Activated naive CD8-positive, alpha-beta T cell treated with anti-CD3 and anti-CD28 coated beads for 36 hours (primary cell): ENCODE measurements at regions not wholly inside any gene's neighbourhood (a gene's known extent, or its start where the extent isn't known, plus 50 kb on each side); places are given as distances from the start of the nearest gene placed in this dataset.
"Not testable (repeated sequence)": the region's sequence is repeated elsewhere in the genome, so short reads cannot be mapped to it uniquely, and the experiment has no call there.

Experiments
- DNase-seq: peaks from one replicate; pipeline ENCODE4 v3.0.0; 2021
- H3K27ac Mint-ChIP-seq: one replicate; pipeline ENCODE4 v1.8.0; 2022; ENCODE audit warnings: mild to moderate bottlenecking, moderate library complexity, mixed read lengths
- H3K27me3 Mint-ChIP-seq: one replicate; pipeline ENCODE4 v1.8.0; 2022; ENCODE audit warnings: mild to moderate bottlenecking, mixed read lengths
- H3K36me3 Mint-ChIP-seq: one replicate; pipeline ENCODE4 v1.8.0; 2021; ENCODE audit warnings: mild to moderate bottlenecking, mixed read lengths
- H3K4me1 Mint-ChIP-seq: one replicate; pipeline ENCODE4 v1.8.0; 2021; ENCODE audit warnings: mixed read lengths
- H3K4me3 Mint-ChIP-seq: one replicate; pipeline ENCODE4 v1.8.0; 2022; ENCODE audit warnings: mild to moderate bottlenecking, moderate library complexity, mixed read lengths
- H3K9me3 Mint-ChIP-seq: one replicate; pipeline ENCODE4 v1.8.0; 2022; ENCODE audit warnings: mixed read lengths

DNA sequence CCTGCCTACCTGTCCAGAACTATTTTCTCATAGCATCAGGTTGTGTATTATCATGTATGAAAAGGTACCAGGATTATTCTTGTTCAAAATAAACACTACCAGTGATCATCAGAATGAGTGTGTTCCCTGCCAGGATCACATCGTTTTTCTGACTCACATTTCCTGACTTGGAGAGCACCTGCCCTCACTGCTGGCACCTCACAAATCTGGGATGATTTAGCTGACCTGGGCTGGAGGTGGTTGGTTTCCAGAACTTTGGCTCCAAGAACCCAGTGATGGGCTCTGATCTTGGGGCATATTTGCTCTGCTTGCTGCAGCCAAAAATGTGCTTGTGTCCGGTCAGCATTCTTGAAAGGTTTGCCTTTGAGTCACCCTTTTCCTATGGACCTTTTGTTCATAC lies 836.3 kb upstream of the ACVR2A start:
- Mint-ChIP-seq H3K4me3 (no peak overlapping the region), H3K27me3 (no peaks in the 10 kb centered on the region)

DNA sequence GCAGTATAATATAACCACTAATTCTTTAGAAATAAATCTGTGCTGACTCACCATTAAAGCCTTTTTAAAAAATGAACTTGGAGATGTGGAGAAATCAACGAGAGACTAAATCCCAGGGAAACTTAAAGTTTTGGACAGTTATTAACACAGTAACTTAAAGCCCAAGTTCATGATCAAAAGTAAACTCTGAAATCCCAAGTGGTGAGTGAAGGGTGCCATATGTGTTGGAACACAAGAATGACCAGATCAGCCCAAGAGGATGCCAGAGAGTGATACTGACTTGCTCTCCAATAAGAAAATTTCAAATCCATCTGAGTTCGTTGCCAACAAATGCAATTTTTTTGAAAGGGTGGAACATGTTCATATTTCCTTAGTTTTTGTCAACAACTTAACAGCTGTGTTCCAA lies 838.1 kb upstream of the ACVR2A start:
- Mint-ChIP-seq H3K27ac (no peak overlapping the region), H3K9me3 (no peaks in the 10 kb centered on the region), H3K4me1 (no peaks in the 10 kb centered on the region), H3K27me3 (no peaks in the 10 kb centered on the region), H3K4me3 (no peak overlapping the region), H3K36me3 (no peaks in the 10 kb centered on the region)
- DNase-seq: no peak

More for the DNA sequence above, 836.3 kb upstream of the ACVR2A start:
- no peaks in the 10 kb centered on the region for H3K9me3 Mint-ChIP-seq
- no peak overlapping the region for H3K27ac Mint-ChIP-seq
- no peaks in the 10 kb centered on the region for H3K36me3 Mint-ChIP-seq
- DNase-seq: no peak
- H3K4me1 Mint-ChIP-seq: no peaks in the 10 kb centered on the region

DNA sequence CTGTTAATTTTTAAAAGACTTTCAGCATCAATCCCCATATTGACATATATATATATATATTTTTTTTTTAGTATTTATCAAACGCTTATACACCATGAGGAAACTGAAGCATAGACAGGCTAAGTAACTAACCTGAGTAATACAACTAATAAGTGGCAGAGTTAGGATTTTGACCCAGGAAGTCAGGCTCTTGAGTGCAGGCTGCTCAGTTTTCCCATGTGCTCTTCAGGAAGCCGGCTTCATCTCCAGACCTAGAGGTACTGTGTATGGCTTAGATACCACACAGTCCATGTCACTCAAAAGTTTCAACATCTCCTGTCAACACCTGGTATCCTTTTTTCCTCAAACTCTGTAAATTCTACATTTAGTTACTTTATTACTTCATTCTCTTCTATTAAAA lies 841.7 kb upstream of the ACVR2A start:
- no peak for DNase-seq
- Mint-ChIP-seq H3K27ac (no peak overlapping the region), H3K4me3 (no peak overlapping the region), H3K9me3 (no peaks in the 10 kb centered on the region), H3K27me3 (no peaks in the 10 kb centered on the region), H3K4me1 (no peaks in the 10 kb centered on the region), H3K36me3 (no peaks in the 10 kb centered on the region)

DNA sequence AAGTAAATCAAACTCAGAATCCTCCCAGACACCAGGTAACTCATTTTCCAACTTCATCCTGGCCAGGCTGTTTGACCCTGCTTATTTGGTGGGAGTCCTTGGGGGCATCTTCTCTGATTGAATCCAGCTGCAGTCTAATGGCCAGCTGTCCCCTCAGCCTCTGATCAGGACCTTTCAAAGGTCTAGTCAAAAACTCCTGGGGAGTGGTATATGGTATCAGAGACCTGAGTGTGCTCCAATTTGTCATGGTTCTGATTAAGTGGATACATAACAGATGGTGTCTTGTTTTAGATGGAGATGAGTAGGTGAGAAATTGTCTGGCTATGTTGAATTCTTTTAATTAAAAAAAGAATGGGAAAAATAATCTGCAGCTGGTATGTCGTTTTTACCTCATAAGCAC lies 842.6 kb upstream of the ACVR2A start:
- Mint-ChIP-seq H3K9me3 (no peaks in the 10 kb centered on the region), H3K27ac (no peak overlapping the region), H3K27me3 (no peaks in the 10 kb centered on the region), H3K4me1 (no peaks in the 10 kb centered on the region), H3K4me3 (no peak overlapping the region), H3K36me3 (no peaks in the 10 kb centered on the region)
- no peak for DNase-seq

DNA sequence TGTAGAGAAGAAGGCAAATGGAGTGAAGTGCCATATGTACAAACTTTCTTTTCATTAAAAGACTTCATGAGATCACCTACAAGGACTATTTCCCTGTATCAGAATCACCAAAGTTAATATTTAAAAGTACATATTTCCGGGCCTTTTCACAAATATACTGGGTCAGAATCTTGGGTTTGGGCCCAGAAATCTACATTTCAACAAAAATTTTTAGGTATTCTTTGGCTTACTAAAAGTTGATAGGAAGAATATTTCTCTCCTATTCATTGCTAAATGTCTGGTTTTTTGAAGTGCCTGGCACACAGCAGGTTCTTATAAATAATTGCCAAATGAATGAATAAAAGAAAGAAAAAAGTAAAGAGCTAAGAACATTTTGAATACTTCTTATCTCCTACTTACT lies 843.8 kb upstream of the ACVR2A start:
- Mint-ChIP-seq H3K9me3 (no peaks in the 10 kb centered on the region), H3K27me3 (no peaks in the 10 kb centered on the region), H3K4me1 (no peaks in the 10 kb centered on the region), H3K4me3 (no peak overlapping the region), H3K27ac (no peak overlapping the region), H3K36me3 (no peaks in the 10 kb centered on the region)
- DNase-seq: no peak

DNA sequence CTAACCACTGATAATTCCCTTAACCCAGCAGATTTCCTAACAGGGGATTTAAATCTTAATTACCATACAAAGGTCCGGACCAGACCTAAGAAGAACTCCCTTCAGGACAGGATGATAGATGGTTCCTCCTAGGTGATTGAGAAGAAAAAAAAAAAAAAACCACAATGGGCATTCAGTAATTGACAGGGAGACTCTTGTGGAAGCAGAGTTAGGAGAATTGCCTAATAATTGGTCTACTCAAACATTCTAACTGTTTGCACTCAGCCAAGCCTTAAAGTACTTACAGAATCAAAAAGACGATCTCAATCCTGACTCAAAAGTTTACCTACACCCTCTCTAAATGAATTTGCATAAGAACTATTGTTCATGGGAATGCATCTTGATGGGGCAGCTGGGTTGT lies 844.7 kb upstream of the ACVR2A start:
- H3K27ac Mint-ChIP-seq, H3K4me1 Mint-ChIP-seq, H3K36me3 Mint-ChIP-seq, H3K9me3 Mint-ChIP-seq, DNase-seq, H3K4me3 Mint-ChIP-seq, H3K27me3 Mint-ChIP-seq: not testable (repeated sequence)

DNA sequence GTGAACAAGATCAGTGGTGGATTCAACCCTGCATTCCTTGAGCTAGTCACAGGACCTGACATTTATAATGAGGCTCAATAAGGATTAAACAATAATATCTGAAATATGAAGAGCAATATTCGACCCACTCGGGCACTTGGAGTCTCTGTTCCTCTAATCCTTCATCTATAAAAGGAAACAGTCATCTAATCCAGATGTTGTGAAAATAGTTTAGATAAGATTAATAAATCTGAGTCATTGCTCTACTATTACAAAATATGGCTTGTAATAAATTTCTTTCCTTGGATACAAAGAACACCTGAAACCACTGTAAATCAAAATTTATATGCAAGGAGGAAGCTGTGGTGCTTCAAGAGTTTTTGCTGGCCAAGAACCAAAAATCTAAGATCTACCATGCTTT lies 846.9 kb upstream of the ACVR2A start:
- Mint-ChIP-seq H3K9me3 (no peaks in the 10 kb centered on the region), H3K4me3 (no peak overlapping the region), H3K27me3 (no peaks in the 10 kb centered on the region), H3K27ac (no peak overlapping the region), H3K4me1 (no peaks in the 10 kb centered on the region), H3K36me3 (no peaks in the 10 kb centered on the region)
- no peak for DNase-seq

DNA sequence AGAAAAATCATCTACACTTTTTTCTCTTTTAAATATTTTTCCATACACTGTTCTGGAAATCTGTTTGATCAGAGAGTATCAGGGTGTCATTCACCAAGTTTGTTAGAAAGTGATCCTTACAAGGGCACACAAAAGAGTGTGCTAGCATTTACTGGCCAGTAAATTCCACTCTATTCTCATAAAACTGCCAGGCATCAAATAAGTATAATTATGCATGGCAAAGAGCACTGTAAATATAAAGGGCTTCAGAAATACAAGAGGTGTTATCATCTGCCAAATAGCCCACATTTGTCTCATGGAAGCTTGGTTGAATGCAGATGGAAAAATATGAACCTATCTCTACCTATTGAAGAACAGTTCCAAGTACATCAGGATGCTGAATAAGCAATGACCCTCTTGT lies 847.3 kb upstream of the ACVR2A start:
- Mint-ChIP-seq H3K9me3 (no peaks in the 10 kb centered on the region), H3K27me3 (no peaks in the 10 kb centered on the region), H3K36me3 (no peaks in the 10 kb centered on the region), H3K4me3 (no peak overlapping the region), H3K4me1 (no peaks in the 10 kb centered on the region), H3K27ac (no peak overlapping the region)
- DNase-seq: no peak

DNA sequence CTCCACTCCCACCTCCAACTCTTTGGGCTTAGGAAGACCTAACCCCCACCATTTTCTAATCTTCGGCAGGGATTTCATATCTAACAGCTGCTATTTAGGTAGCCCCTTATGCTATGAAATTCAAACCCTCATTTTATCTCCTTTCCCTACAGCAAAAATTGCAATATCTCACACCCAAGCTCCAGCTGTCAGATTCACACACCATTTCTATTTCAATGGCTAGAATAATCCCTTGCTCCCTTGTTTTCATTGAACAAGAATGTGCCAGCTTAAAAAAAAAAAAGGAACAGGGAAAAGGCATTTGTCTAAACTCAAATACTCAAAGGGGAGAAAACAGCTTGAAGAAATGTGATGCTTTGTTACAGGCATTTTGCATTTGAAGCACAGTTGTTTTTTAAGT lies 850.6 kb upstream of the ACVR2A start:
- no peak for DNase-seq
- Mint-ChIP-seq H3K4me3 (no peak overlapping the region), H3K36me3 (no peaks in the 10 kb centered on the region), H3K27ac (no peak overlapping the region), H3K9me3 (no peaks in the 10 kb centered on the region), H3K4me1 (no peaks in the 10 kb centered on the region), H3K27me3 (peaks cover 5% of the 10 kb centered on the region)

DNA sequence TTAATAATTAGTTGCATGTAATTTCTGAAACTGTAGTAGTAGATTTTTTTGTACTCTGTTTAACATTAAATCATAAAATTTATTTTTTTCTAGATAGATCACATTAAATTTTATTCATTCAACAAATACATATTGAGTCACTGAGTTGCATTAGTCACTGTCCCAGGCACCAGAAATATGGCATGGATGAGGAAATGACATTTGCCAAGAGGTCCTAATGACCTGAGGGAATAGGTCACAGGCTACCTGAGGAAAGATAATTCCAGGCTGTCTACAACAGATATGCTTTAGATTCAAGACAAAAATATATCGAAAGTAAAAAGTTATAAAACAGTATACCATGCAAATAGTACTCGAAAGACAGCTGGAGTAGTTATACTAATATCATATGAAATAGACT lies 852.4 kb upstream of the ACVR2A start:
- Mint-ChIP-seq H3K9me3 (no peaks in the 10 kb centered on the region), H3K27ac (no peak overlapping the region), H3K36me3 (no peaks in the 10 kb centered on the region), H3K4me3 (no peak overlapping the region), H3K27me3 (peaks cover 8% of the 10 kb centered on the region), H3K4me1 (no peaks in the 10 kb centered on the region)
- no peak for DNase-seq

DNA sequence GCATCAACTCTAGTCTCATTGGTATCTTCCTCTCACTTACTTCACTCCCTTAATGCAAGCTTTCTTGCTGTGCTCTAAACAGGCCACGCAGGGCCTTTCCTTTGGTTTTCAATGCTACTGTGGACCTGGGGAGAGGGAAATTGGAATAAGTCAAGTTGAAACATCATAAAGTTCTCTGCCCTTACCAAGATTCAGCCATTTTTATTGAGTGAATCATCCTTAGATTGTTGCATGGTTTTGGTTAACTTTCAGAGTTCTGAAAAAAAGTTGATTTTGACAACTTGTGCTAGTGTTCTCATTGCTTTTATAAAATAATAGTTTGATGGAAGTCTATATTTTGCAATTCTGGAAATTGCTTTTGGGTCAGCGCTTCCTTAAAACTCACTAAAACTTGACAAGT lies 852.8 kb upstream of the ACVR2A start:
- no peaks in the 10 kb centered on the region for H3K9me3 Mint-ChIP-seq
- peaks cover 8% of the 10 kb centered on the region for H3K27me3 Mint-ChIP-seq
- no peak overlapping the region for H3K27ac Mint-ChIP-seq
- H3K4me1 Mint-ChIP-seq: no peaks in the 10 kb centered on the region
- H3K4me3 Mint-ChIP-seq: no peak overlapping the region
- no peaks in the 10 kb centered on the region for H3K36me3 Mint-ChIP-seq
- DNase-seq: no peak

DNA sequence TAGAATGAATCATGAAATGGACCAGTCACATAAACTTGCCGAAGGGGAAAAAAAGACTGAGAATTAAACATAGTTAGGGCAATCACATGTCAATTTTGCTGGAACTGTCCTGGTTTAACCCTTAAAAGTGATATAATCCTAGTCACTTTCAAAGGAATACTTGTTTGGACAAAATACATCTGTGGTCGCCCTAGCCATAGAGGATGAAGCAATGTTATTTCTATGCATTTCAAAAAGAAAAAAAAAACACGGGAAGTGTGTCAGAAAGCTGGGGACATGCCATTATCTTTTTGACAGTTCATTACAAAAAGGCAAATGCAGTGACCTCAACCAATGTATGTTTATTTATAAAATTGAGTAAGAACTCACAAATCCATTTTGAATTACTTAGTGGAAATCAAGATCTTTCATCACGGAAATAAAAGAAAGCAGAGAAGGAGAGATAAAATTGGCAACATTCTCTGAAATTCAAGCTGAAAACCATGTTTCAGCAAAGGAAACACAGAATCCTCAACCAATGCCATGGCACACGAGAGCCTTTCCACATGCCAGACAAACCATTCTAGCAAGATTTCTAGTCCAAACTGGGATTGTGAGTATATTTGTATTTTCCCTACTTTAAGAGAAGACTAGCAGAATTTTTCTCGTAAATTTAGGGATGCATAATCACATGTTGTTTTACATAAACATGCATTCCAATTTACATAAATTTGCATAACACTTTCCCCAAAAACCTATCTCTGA lies 854.3 kb upstream of the ACVR2A start:
- no peaks in the 10 kb centered on the region for H3K36me3 Mint-ChIP-seq
- H3K27me3 Mint-ChIP-seq: peaks cover 8% of the 10 kb centered on the region
- H3K27ac Mint-ChIP-seq: no peak overlapping the region
- no peak overlapping the region for H3K4me3 Mint-ChIP-seq
- H3K9me3 Mint-ChIP-seq: no peaks in the 10 kb centered on the region
- DNase-seq: no peak
- H3K4me1 Mint-ChIP-seq: no peaks in the 10 kb centered on the region

DNA sequence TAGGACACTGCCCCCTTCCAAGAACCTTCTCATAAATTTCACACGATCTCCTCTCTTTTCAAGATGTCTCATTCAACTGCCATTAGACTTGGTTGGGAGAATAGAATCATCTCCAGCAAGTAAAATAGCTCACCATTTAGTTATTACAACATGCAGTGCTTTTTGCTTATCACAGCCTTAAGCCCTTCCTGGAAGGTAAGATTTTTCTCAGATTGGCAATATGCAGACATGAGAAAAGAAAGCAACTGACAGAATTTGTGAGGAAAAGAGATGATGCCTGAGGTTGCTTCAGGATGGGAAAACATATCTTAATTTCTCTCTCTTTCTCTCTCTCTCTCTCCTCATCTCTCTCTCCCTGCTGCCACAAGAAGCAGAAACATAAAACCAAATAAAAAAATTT lies 855.1 kb upstream of the ACVR2A start:
- Mint-ChIP-seq H3K9me3 (no peaks in the 10 kb centered on the region), H3K4me3 (no peak overlapping the region), H3K36me3 (no peaks in the 10 kb centered on the region), H3K27ac (no peak overlapping the region), H3K27me3 (peaks cover 8% of the 10 kb centered on the region), H3K4me1 (no peaks in the 10 kb centered on the region)
- no peak for DNase-seq

DNA sequence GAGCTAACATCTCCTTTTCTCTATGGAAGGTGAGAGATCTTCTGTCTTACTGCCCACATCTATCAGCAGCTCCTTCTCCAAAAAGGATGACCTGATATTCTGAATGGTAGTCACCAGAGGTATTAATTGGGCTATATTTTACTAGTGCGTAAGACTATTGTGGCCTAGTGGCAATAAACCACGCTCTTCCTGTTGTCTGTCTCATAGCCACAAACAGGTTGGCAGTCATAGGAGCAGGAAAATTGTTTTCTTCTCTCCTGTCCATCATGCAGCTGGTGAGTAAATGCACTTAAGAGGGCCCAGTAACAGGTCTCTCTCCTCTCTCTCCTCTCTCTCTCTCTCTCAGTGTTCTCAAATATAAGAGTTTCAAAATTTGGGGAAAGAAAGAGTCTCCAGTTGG lies 856.8 kb upstream of the ACVR2A start:
- H3K27ac Mint-ChIP-seq: no peak overlapping the region
- DNase-seq: no peak
- H3K4me1 Mint-ChIP-seq: no peaks in the 10 kb centered on the region
- no peaks in the 10 kb centered on the region for H3K36me3 Mint-ChIP-seq
- peaks cover 8% of the 10 kb centered on the region for H3K27me3 Mint-ChIP-seq
- H3K4me3 Mint-ChIP-seq: no peak overlapping the region
- H3K9me3 Mint-ChIP-seq: no peaks in the 10 kb centered on the region

DNA sequence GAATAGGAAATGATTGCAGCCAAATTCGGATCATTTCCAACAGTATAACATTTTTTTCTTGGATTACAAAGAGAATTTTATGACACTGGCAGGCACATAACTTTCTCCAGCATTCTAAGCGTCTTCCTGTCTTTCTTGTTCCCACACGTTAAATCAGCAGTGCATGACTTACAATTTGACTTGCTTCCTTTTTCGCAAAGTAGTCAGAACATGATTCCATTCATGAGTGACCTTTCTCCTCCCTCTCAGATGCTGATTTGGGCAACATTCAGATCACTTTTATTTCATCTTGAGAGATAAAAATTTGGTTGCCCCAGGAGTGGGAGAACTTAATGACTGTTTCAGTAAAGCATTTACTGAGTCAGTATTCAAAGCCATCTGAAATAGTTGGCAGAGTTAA lies 858.7 kb upstream of the ACVR2A start:
- Mint-ChIP-seq H3K27me3 (peaks cover 8% of the 10 kb centered on the region), H3K9me3 (no peaks in the 10 kb centered on the region), H3K27ac (no peak overlapping the region), H3K4me1 (no peaks in the 10 kb centered on the region), H3K36me3 (no peaks in the 10 kb centered on the region), H3K4me3 (no peak overlapping the region)
- no peak for DNase-seq

DNA sequence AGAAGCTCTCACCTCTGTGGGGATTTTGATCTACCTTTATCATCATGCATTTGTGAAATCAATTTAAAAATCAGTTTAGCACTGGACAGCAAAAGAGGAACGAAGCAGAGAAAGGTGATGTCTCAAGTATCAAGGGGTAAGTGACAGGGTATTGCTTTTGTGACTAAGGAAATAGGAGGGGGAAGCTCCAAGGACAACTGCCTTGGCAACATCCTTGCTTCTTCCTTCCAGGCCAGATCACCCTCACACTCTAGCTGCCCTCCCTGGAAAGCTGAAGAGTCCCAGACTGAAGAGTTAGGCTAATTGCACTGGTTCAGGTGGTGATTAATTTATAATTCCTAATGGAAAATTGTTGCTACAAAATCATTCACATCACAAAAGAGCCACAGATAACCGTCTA lies 859.1 kb upstream of the ACVR2A start:
- Mint-ChIP-seq H3K27me3 (peaks cover 8% of the 10 kb centered on the region), H3K9me3 (no peaks in the 10 kb centered on the region), H3K4me3 (no peak overlapping the region), H3K27ac (no peak overlapping the region), H3K36me3 (no peaks in the 10 kb centered on the region), H3K4me1 (no peaks in the 10 kb centered on the region)
- no peak for DNase-seq

DNA sequence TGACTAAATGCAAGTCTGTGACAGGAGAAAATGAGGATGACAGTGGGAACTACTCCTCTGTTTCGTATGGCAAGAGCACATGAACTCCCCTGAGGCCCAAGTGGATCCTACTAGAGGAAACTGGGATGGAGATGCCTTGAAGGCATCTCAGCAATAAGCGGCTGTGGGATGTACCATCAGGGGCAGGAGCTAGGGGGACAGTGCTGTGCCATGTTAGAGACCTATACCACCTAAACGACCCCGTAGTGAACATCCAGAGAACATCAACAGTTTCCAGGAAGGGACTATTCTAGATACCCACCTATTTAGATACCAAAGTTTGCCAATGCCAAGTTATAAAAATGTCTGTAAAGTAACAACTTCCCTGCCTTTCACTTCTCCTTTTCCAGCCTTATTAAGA lies 860.8 kb upstream of the ACVR2A start:
- Mint-ChIP-seq H3K27me3 (peaks cover 3% of the 10 kb centered on the region), H3K27ac (no peak overlapping the region), H3K4me1 (no peaks in the 10 kb centered on the region), H3K4me3 (no peak overlapping the region), H3K9me3 (no peaks in the 10 kb centered on the region), H3K36me3 (no peaks in the 10 kb centered on the region)
- DNase-seq: no peak
